ENCODE measurements at regions not wholly inside any gene's neighbourhood (a gene's known extent, or its start where the extent isn't known, plus 50 kb on each side); places are given as distances from the start of the nearest gene placed in this dataset.

GRCh38 chr10:47076949-47077361 is 165.7 kb downstream of the PTPN20 start:
- no peak overlapping the region for H3K4me3 ChIP-seq (replicated peaks in 1 of 4; ENCODE audit: control extremely low read depth in 1 of 4, insufficient read depth in 1 of 4, low read depth in 3 of 4, low read length in 4 of 4)
- no peak overlapping the region for H3K4me2 ChIP-seq (ENCODE audit: extremely low read depth, insufficient read depth, low read length)
- DNase-seq (ENCODE audit: low read depth in 2 of 2), result peak; percentile 11 to 29

GRCh38 chr10:47077386-47077785 is 166.2 kb downstream of the PTPN20 start:
- Histone ChIP-seq H3K4me2 (ENCODE audit: extremely low read depth, insufficient read depth, low read length) (no peak overlapping the region), H3K9ac (ENCODE audit: insufficient read depth, low read length) (no peak overlapping the region), H3K36me3 (ENCODE audit: control insufficient read depth, insufficient read depth, low read length) (no peaks in the 10 kb centered on the region), H3K79me2 (ENCODE audit: control insufficient read depth, insufficient read depth, low read length) (no peaks in the 10 kb centered on the region), H2AFZ (ENCODE audit: low read length) (no peak overlapping the region), H3K4me3 (replicated peaks in 1 of 4; ENCODE audit: control extremely low read depth in 1 of 4, insufficient read depth in 1 of 4, low read depth in 3 of 4, low read length in 4 of 4) (no peak overlapping the region), H3K4me1 (ENCODE audit: control insufficient read depth, extremely low read depth, insufficient read depth, low read length) (no peaks in the 10 kb centered on the region), H3K27me3 (ENCODE audit: control insufficient read depth, insufficient read depth, low read length) (no peaks in the 10 kb centered on the region), H3K9me3 (ENCODE audit: control insufficient read depth, insufficient read depth, low read depth, low read length) (no peaks in the 10 kb centered on the region), H4K20me1 (ENCODE audit: control insufficient read depth, extremely low read depth, insufficient read depth, low read length) (no peaks in the 10 kb centered on the region), H3K27ac (ENCODE audit: insufficient read depth, low read length) (no peak overlapping the region)
- no peak for TF ChIP-seq CTCF (conservative IDR thresholded peaks at IDR 0.05 in 1 of 2, IDR thresholded peaks at IDR 0.05 in 1 of 2; ENCODE audit: low read depth in 1 of 2, low read length in 2 of 2)
- no peak for TF ChIP-seq EZH2 (IDR thresholded peaks at IDR 0.05; ENCODE audit: low read length, missing control alignments)
- no peak for DNase-seq (ENCODE audit: low read depth in 2 of 2)

More at GRCh38 chr10:47076949-47077361, 165.7 kb downstream of the PTPN20 start:
- Histone ChIP-seq H3K9ac (ENCODE audit: insufficient read depth, low read length) (no peak overlapping the region), H3K27ac (ENCODE audit: insufficient read depth, low read length) (no peak overlapping the region), H3K36me3 (ENCODE audit: control insufficient read depth, insufficient read depth, low read length) (no peaks in the 10 kb centered on the region), H3K27me3 (ENCODE audit: control insufficient read depth, insufficient read depth, low read length) (no peaks in the 10 kb centered on the region), H2AFZ (ENCODE audit: low read length) (no peak overlapping the region), H4K20me1 (ENCODE audit: control insufficient read depth, extremely low read depth, insufficient read depth, low read length) (no peaks in the 10 kb centered on the region), H3K4me1 (ENCODE audit: control insufficient read depth, extremely low read depth, insufficient read depth, low read length) (no peaks in the 10 kb centered on the region), H3K79me2 (ENCODE audit: control insufficient read depth, insufficient read depth, low read length) (no peaks in the 10 kb centered on the region), H3K9me3 (ENCODE audit: control insufficient read depth, insufficient read depth, low read depth, low read length) (no peaks in the 10 kb centered on the region)
- TF ChIP-seq CTCF (conservative IDR thresholded peaks at IDR 0.05 in 1 of 2, IDR thresholded peaks at IDR 0.05 in 1 of 2; ENCODE audit: low read depth in 1 of 2, low read length in 2 of 2) (no peak), EZH2 (IDR thresholded peaks at IDR 0.05; ENCODE audit: low read length, missing control alignments) (no peak)

GRCh38 chr10:47077941-47078340 is 166.7 kb downstream of the PTPN20 start:
- Histone ChIP-seq H3K9ac (ENCODE audit: insufficient read depth, low read length) (peak overlapping the region; percentile 2), H3K79me2 (ENCODE audit: control insufficient read depth, insufficient read depth, low read length) (no peaks in the 10 kb centered on the region), H3K27me3 (ENCODE audit: control insufficient read depth, insufficient read depth, low read length) (no peaks in the 10 kb centered on the region), H3K4me1 (ENCODE audit: control insufficient read depth, extremely low read depth, insufficient read depth, low read length) (no peaks in the 10 kb centered on the region), H3K4me2 (ENCODE audit: extremely low read depth, insufficient read depth, low read length) (no peak overlapping the region), H3K36me3 (ENCODE audit: control insufficient read depth, insufficient read depth, low read length) (no peaks in the 10 kb centered on the region), H2AFZ (ENCODE audit: low read length) (no peak overlapping the region), H4K20me1 (ENCODE audit: control insufficient read depth, extremely low read depth, insufficient read depth, low read length) (no peaks in the 10 kb centered on the region), H3K9me3 (ENCODE audit: control insufficient read depth, insufficient read depth, low read depth, low read length) (no peaks in the 10 kb centered on the region), H3K4me3 (replicated peaks in 1 of 4; ENCODE audit: control extremely low read depth in 1 of 4, insufficient read depth in 1 of 4, low read depth in 3 of 4, low read length in 4 of 4) (no peak overlapping the region), H3K27ac (ENCODE audit: insufficient read depth, low read length) (no peak overlapping the region)
- no peak for DNase-seq (ENCODE audit: low read depth in 2 of 2)
- TF ChIP-seq EZH2 (IDR thresholded peaks at IDR 0.05; ENCODE audit: low read length, missing control alignments), result no peak
- TF ChIP-seq CTCF (conservative IDR thresholded peaks at IDR 0.05 in 1 of 2, IDR thresholded peaks at IDR 0.05 in 1 of 2; ENCODE audit: low read depth in 1 of 2, low read length in 2 of 2), result no peak

All from fibroblast of lung (primary cell).